22Rv1 (cell line): ENCODE measurements at regions not wholly inside any gene's neighbourhood (a gene's known extent, or its start where the extent isn't known, plus 50 kb on each side); places are given as distances from the start of the nearest gene placed in this dataset.

Experiments
- H3K27ac ChIP-seq: fragments of 450-650 bp; 2 replicates; pipeline ENCODE4 v1.5.1; 2017
- ZFX ChIP-seq: fragments of 450-650 bp; IDR thresholded peaks from 2 replicates; pipeline ENCODE4 v1.6.1; 2017; ENCODE audit warnings: antibody characterized with exemption, borderline replicate concordance
- TF ChIP-seq, protein P1 (sequence below): fragments of 450-650 bp; IDR thresholded peaks from 2 replicates; pipeline ENCODE4 v1.5.1; 2017; ENCODE audit warnings: mild to moderate bottlenecking

DNA sequence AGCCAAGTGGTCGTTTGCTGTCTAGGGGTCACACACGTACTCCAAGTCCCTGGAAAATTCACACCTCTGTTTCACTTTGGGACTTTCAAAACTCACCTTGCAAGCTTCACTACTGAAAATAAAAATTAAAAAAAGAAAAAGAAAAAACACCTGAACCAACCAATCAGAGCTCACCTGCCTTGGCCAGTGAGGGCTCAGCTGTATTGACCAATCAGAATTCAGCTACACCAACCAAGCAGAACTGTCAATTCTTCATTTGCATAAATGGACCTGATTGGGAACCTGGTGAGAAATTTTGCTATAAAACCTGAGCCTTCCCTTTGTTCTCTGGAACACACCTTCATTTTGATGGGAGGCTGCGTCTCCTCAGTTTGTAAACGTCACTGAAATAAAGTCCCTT is 176.4 kb downstream of the TTC32 start:
- TF ChIP-seq, protein P1, sequence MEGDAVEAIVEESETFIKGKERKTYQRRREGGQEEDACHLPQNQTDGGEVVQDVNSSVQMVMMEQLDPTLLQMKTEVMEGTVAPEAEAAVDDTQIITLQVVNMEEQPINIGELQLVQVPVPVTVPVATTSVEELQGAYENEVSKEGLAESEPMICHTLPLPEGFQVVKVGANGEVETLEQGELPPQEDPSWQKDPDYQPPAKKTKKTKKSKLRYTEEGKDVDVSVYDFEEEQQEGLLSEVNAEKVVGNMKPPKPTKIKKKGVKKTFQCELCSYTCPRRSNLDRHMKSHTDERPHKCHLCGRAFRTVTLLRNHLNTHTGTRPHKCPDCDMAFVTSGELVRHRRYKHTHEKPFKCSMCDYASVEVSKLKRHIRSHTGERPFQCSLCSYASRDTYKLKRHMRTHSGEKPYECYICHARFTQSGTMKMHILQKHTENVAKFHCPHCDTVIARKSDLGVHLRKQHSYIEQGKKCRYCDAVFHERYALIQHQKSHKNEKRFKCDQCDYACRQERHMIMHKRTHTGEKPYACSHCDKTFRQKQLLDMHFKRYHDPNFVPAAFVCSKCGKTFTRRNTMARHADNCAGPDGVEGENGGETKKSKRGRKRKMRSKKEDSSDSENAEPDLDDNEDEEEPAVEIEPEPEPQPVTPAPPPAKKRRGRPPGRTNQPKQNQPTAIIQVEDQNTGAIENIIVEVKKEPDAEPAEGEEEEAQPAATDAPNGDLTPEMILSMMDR = no peak
- TF ChIP-seq ZFX = no peak

DNA sequence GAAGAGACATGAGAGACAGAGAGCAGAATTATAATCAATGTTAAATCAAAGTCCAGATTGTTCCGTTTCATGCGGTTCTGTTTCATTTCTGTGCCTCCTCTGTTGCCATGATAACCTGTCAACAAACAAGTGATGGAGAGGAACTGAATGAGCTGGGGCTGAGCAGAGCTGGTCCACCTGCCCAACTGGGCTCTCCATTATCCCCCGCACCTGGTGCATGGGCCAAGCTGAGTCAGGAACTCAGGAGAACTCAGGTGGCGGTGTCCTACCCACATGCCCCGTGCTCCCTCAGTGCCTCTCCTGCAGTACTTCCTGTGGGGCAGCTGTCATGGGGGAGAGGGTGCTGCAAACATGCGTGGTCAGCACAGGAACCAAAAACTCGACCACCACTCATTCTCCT is 178.8 kb downstream of the TTC32 start:
- TF ChIP-seq, protein P1 = no peak
- TF ChIP-seq ZFX = no peak
- no peak overlapping the region for H3K27ac ChIP-seq

More for the DNA sequence above, 176.4 kb downstream of the TTC32 start:
- peak overlapping the region; percentile 15; the same call in 1 of the 2 replicates for H3K27ac ChIP-seq

DNA sequence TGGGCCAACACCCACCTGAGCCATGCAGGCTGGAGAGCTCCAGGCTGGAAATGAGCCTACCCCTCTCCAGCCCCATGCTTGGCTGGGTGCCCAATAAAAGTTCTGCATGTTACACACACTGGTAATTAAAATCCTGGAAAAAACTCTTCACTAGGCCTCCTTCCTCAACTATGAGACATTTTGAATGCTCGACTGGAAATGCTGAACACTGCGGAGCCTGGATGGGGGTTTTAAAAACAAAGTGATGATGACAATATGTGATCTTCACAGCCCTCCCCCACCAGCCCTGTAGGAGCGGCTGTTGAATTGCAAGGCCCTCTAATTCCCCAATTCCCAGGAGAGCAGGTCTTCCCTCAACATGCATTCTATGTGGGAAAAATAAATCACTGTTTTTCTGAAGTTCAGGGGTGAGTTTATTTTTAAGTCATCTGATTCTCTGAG is 179.2 kb downstream of the TTC32 start:
- TF ChIP-seq, protein P1 = no peak
- TF ChIP-seq ZFX = no peak

DNA sequence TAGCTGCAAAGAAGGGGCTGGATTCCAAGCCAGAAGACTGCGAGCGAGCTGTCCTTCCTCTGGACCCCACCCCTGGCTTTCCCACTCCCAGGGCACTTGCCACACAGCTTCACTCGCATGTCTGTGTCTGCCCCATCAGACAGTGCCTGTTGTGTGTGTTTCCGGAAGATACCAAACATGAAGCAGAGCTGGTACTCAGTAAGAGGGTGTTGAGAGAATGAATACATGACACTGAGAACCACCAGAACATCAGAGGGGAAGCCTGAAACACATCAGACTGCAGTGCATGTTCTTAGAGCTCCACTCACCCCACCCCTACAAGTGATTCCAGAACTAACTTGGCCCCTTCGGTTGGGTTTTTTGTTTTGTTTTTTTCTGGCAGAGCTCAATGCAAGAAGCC is 181.5 kb downstream of the TTC32 start:
- TF ChIP-seq, protein P1 = no peak
- TF ChIP-seq ZFX = no peak
- no peak overlapping the region for H3K27ac ChIP-seq

More for the DNA sequence above, 179.2 kb downstream of the TTC32 start:
- H3K27ac ChIP-seq = no peak overlapping the region

DNA sequence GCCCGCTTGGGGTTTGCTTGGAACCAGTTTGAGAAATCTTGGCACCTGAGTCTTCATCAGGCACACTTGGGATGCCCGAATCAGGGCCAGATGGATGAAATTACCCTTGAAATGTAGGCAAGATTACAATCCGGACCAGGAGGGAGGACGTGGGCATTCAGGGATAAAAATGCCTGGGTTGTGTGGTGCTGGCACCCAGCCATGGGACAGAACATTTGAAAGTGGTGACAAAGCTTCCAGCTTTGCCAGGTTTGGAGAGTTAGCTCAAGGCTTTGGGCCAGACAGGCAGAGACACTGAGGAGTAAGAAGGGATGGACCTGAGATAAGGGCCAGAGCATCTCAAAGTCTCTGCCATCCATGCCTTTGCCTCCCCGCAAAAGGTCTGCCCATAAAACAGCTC is 182.2 kb downstream of the TTC32 start:
- no peak overlapping the region for H3K27ac ChIP-seq
- TF ChIP-seq, protein P1 = no peak
- TF ChIP-seq ZFX = no peak

DNA sequence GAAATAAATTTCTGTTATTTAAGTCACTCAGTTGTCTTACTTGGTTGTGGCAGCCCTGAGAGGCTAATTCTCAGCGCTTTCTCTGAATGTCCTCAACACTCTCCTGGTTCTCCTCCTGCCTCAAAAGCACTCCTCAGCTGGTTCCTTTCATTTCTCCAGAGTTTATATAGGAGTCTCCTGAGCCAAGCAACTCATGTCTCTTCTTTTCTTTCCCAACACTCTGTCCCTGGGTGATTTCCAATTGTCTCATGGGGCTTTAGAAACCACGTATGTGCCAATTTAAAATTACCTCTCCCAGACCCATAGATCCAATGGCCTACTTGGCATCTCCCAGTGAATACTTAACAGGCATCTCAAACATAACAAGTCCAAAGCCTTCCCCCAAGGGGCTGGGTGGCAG is 184.3 kb downstream of the TTC32 start:
- TF ChIP-seq ZFX = no peak
- TF ChIP-seq, protein P1 = no peak
- H3K27ac ChIP-seq = no peak overlapping the region

DNA sequence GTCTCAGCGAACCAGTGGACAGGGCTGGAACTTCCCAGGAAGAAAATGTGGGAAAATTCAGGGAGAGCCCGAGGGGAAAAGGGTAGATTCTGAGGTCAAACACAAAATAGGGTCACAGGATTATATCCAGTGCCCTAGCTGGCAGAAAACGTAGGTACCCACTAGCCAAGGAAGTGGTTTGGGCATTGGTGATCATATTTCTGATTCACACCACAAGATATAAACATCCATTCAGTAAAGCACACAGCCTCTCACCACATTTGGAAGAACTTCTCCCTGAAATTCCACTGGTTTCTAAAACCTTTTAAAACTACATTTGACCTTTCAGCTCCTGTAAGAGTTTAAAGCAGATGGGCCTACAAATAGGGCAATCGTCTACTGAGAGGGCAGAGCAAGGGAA is 186.9 kb downstream of the TTC32 start:
- no peak for TF ChIP-seq ZFX
- TF ChIP-seq, protein P1 = no peak
- H3K27ac ChIP-seq = no peak overlapping the region
